CD4-positive, alpha-beta T cell treated with Interleukin-2 at 100 ng/mL for 4 hours (primary cell): ENCODE measurements at regions not wholly inside any gene's neighbourhood (a gene's known extent, or its start where the extent isn't known, plus 50 kb on each side); places are given as distances from the start of the nearest gene placed in this dataset.

Experiments
- DNase-seq: peaks from one replicate; pipeline ENCODE4 v3.0.0-alpha.2; 2020; ENCODE audit warnings: low spot score

DNA sequence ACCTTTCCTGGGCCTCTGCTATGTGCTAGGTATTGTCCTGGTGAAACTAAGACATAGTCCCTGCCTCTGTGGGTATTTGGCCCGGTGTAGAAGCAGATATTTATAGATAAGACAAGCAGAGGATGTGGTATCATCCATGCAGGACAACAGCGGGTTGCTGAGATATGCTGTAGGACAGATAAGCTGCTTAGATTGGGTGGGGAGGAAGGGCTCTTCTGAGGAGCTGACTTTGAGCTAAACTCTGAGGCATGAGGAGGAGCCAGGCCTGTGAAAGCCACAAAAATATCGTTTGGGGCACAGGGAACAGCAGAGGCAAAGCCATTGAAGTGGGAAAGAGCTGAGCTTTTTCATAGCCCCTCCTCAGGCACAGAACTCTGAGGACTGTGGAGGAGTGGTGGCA lies 492.5 kb upstream of the CFAP20DC start:
- no peak for DNase-seq

DNA sequence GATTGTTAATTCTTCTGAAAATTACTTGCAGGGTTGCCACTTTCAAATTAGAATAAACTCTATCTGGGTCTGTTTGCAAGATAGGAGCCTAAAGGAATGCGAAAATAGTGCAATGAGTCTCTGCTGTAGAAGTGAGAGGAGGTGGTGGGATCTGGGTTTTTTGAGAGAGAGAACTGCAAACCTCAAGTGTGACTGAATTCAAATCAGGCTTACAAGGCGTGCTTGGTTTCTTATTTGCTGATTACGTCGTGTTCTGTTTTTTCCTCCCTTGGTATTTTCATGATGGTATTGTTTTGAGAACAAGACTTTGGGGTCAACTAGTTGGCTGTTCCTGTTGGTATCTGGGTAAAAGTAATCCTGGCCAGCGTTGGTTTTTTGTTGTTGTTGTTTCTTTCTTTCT lies 490.9 kb upstream of the CFAP20DC start:
- DNase-seq = no peak

DNA sequence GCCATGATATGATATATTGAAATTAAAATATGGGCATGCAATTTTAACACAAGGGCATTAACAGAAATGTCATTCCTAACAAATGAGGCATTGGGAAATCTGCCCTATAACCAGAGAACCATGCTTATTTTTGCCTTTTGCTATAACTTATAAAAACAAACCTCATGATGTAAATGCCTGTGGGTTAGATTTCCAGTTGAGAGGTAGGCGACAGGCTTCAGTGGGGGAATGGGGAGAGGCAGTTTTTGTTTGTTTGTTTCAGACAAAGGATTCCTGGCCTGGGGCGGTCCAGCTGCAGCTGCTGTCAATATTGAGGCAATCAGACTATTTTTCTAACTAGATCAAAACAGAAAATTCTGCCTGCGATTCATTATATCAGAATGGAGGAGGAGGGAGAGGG lies 490.4 kb upstream of the CFAP20DC start:
- no peak for DNase-seq

DNA sequence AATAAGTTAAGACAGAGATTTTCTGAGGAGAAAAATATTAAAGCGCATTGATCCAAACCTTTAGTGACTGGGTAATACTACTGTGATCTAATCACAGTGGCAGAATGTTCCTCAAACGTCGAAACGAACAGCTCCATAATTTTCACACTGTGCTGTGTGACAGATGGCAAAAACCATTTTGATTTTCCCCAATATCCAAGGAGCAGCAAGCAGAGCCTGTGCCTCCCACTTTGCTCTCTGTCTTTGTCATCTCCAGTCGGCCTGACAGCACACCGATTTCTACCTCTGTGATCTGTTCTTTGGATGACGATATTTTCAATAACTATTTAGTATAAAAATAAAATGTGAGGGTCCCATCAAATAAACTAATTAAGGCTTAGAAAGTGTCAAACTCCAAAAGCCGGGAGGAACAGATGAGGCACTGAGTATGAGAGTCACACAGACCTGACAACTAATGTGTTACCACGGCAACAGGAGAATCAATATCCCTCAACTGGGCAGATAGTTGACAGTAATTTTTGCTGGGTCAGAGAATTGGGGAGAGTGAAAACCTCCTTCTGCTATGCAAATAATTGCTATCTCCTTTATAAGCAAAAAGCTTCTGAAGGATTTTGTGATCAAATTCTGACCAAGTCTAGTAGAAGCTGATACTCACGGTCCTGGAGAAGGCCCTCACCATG lies 489.1 kb upstream of the CFAP20DC start:
- no peak for DNase-seq

DNA sequence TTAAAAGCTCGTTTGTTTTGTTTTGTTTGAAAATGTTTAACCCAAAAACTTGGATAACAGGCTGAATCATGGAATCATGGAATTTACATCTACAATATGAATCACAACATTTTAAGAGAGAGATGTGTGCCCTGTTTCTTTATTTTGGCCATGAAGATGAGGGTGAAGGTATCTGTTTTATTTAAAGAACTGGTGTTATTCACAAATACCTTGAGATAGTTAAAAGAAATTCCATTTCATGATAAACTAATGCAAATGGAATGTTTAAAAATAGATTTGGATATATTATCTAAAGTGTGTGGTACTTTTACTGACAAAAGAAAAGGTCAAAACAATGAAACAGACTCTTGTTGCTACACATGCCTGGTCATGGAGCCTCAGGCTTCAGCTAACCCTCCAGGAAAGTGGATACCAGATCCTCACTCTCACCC lies 486.0 kb upstream of the CFAP20DC start:
- no peak for DNase-seq

DNA sequence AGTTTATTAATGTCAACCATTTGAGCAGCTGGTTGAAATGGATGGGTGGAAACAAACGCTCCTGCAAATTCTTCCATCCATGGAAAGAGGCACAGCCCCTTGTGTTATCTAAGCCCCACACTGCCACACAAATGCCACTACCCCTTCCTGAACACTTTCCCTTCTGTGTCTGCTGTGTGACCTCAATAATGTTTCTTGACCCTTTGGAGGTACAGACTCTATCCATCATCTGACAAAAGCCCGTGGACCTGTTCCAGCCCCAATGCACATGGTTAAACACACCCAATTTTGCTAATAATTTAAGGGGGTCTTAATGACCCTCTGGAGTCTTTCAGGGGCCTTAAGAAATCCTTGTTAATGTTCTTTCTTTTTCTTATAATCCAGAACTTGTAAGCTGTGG lies 482.2 kb upstream of the CFAP20DC start:
- DNase-seq = no peak

DNA sequence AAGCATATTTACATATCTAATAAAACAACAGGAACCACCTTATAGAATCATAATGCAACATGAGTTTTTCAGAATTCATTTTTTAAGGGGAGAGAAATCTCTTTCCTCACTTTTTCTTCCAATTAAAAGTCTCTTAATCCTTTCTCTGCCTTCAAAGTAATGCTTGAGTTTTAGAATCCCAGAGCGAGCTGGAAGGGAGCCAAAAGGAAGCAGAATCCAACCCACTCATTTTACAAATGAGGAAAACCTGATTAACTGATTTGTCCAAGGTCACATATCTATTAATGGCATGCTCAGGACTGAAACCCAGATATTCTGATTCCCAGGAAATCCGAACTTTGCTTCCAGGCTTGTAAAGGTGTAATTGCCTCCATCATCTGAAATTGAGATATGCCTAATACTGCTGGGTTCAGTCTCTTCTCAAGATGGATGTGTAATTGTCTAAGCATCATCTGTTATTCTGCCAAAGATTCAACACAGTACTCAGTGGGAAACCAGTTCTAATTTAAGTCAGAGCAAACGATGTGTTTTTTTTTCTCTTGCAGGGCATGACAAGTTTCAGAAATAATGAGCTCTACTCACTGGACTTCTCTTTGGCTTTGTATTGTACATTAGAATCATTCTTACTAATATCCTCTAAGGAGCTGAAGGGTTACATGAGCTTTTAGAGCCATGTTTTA lies 481.4 kb upstream of the CFAP20DC start:
- no peak for DNase-seq

DNA sequence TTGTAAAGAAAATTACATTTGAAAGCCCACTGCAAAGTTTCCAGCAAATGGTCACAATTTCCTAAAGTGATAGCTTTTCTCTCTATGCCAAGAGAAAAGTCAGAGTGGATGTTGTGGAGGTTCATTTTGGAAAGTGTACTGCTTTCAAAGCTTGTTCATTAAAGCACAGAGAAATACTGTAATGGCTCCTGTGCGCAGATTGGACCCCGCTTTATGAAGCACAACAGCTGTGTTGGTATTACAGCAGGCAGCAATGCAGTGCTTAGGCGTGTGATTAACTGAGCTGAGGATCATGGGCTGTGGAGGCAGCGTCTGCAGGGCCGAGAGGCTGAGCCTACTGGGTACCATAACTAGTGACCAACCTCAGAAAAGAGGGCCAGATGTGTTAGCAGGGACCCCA lies 478.4 kb upstream of the CFAP20DC start:
- no peak for DNase-seq

DNA sequence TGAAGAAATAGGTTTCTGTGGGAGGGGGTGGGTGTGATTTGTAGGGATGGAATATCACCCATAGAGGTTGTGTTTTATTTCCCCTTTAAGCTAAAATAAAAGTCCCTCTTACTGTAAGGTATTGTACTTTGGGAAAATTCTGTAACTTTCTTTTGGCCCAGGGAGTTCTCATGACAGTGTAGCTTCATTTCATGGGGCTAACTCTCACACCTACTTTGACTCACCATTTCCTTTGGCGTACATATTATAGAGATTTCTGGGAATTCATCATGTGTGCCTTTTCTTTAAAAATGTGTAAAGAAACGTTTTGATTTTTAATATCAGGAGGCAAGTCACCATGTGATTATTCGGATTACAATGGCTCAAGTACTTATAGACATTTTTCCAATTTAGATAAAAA lies 477.7 kb upstream of the CFAP20DC start:
- DNase-seq = no peak

DNA sequence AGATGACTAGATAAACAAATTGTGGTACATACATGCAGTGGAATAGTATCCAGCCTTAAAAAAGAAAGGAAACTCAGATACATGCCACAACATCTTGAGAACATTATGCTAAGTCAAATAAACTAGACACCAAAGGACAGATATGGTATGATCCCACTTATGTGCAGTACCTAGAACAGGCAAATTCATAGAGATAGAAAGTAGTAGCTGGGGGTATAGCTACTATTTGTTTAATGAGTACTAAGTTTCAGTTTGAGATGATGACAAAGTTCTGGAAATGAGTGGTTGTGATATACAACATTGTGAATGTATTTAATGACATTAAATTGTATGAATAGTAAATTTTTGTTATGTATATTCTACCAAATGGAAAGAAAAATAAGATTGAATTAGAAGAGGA lies 477.2 kb upstream of the CFAP20DC start:
- no peak for DNase-seq

DNA sequence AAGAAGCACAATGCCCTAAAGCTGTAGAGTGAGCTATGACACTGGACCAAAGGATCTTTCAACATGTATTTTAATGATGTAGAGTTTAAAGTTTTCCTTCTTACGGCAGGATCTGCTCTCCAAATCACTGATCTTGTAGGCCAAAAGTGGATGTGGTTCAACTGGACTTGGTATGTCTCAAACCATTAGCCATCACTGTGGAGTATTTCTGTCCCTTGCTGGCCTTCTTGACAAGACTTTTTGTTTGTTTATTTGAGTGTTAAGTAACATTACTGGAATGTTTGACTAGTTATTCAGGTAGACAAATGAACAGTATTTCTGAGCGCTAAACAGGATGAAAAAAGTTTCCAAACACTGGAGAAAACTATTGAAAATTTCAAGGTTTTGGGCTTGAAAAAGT lies 472.7 kb upstream of the CFAP20DC start:
- no peak for DNase-seq

DNA sequence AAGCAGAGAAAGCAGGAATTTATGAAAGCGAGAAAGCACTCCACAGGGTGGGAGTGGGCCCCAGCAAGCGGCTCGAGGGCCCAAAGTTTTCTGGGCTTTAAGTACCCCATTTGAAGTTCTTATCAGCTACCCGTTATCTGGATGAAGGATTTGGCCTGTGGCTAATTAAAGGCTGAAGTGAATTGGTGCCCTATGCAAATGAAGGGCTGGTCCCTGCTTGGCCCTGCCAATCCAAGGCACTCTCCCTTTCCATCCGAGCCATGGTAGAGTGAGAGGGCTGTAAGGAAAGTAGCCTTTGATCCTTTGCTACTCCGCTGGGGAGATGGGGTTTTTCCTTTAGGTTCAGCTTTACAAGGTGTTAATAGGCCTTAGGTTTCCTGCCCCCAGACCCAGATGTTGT lies 469.3 kb upstream of the CFAP20DC start:
- DNase-seq = no peak

DNA sequence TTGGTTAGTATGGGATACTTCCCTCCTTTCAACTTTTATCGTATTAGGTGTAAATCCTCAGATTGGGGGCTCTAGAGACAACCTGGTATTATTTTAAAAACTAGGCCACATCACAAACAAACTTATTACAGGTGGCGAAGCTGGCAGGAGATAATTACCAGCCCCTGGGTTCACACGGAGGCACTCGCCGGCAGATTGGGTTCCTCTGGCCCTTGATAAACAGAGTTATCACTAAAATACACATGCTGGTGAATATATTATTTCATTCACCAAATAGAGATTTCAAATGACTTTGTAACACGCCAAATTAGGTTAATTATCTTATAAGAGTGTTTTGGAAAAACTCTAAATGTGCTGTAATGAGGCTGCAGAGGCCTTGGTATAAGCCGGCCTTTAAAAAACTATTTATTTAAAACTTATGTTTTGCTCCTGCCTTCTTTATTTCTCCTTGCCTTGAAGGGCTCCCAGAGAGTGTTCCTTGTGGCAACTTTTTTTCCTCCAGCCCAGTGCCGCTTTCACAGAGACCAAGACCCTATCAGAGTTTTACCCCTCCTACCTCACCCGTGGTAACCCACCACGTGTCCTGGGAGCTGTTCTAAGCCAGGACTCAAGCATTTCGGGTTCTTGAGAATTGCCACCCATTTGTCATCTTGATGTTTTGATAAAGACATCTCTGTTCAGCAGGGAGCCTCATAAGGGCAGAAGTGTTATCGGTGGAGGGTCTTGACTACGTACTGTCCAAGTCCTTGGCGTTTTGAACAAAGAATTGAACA lies 468.6 kb upstream of the CFAP20DC start:
- DNase-seq = no peak

DNA sequence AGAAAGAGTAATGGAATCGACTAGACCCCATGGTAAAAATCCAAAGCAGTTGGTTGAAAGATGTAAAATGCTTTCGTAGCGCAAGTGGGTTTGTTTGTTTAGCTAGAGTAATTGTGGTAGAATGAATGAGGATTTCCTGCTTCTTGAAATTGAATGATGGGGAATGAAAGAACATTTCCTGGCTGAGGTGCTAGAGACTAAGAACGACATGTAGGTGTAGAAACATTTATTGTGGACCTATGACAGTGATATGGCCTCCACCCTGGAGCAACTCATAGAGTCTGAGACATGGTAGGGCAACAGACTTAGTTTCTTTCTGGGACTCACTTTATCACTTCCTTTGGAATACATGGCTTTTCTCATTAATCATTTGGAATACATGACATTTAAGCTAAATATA lies 467.6 kb upstream of the CFAP20DC start:
- DNase-seq = no peak

DNA sequence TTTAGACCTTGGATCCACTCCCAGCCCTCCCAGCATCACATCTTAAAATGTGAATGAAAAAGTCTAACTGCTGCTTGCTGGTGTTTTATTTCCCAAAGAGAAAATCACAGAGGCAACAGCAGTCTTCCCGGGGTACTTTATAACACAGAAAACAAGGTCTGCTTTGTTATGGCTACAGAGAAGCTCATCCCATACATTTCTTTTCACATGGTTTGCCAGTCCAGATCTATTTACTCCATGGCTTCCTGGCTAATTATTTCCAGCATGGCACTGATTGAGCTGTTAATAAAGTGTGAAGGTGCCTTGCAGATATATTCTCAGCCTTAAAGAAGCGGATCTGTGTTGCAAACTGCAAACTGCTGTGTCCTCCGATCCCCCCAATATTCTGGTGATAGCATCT lies 466.1 kb upstream of the CFAP20DC start:
- DNase-seq = no peak

DNA sequence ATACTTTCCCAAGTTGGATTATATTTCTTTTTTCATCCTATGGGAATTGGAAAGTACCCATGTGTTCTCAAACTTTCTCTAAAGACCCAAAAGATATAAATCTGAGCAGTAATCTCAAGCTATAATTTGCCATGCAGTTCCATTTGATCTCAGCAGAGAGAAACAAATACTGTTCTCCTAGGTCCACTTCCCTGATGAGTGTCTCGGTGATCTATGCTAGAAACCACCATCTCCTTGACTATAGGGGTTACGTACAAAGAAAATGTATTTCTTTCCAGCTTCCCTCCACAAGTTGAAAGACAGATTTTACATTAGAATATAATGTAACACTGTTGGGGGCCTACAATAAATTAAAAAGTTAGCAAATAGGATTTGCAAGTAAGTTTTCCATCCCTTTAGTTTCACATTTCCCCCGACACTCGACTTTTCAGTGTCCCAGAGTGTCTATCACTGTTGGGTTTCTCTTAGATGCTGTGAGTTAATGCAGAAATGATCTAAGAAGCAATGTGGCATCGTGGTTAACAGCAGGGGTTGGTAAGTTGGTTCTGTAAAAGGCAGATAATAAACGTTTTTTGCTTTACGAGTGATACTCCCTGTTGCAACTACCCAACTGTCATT lies 465.1 kb upstream of the CFAP20DC start:
- no peak for DNase-seq

DNA sequence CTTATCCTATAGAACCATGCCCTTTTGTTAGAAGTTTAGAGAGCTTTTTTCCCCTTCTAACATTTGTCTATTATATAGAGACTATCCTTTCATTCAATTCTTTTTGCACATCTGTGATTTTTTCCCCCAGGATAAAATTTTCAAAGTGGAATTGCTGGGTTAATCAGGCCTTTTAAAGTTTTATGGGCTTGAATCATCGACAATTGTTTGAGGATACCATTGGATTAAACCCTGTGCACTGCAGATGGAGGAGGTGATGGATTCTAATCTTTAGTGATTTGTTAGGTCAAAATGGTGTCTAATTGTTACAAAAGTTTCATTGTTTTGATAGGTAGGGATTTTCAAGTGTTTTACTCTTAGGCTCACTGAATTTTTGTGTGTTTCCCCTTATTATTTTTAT lies 463.7 kb upstream of the CFAP20DC start:
- DNase-seq = no peak

DNA sequence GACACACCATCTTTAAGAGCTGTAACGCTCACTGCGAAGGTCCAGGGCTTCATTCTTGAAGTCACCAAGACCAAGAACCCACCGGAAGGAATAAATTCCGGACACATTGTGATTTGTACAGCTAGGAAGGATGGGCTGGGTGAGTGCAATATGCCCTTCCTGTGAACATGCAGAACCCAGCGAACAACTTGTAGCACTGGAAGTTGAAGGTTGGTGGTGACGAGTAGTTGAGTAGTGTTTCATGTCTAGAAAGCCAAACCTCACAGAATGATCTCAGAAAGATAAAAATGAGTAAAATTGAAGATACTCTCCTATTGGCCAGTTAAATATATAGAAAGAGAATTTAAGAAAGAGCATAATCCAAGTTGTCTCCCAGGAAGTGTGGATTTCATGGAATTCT lies 462.2 kb upstream of the CFAP20DC start:
- DNase-seq = no peak

DNA sequence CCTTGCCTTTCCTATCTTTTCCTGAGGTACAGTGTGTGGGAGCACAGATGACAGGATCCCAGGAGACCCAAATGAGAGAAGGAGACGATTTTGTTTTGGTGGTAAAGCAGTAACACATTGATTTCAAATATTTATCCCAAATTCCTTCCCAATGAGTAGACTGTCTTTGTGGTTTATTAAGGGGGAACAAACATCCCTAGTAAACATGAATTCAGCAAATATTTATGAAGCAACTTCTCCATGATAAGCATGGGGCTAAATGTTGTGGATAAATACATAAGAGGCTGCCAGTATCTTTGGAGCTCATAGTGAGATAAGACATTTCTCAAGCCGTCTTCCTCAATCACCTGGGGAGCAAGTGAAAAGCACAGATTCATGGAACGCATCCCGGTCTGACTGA lies 460.8 kb upstream of the CFAP20DC start:
- no peak for DNase-seq

DNA sequence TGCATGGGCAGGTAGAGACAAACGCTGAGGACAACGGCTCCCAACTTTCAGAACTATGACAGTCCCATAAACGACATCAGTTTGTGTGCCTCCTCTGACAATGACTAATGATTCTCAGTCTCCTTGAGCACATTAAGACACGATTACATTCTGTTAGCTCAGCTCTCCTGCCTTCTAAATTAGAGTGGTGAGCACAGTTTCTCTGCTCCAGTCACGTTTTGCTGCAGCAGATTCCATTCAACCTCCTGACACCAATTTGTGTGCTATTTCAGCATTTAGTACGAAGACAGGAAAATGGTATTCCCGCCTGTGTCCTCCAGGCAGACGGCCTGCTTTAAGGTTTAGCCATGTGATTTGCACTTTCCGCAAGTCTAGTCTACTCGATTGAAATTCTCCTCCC lies 458.4 kb upstream of the CFAP20DC start:
- no peak for DNase-seq

DNA sequence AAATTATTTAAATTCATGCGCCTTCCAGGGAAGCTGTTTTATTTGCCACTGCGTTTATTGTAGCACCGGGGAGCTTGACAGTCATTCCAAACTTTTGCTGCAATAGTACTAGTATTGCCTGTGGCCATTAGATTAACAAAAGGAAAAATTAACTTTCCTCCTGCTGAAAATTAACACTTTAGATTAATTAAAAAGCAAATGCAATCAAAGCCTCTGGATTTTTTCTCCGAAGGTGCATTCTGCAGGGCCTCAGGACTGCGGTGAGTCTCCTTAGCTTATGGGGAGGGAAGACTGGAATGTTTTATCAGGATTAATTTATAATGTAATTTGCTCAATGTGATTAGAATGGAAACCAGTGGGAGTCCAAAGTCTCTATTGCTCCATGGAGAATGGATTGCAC lies 456.4 kb upstream of the CFAP20DC start:
- no peak for DNase-seq

DNA sequence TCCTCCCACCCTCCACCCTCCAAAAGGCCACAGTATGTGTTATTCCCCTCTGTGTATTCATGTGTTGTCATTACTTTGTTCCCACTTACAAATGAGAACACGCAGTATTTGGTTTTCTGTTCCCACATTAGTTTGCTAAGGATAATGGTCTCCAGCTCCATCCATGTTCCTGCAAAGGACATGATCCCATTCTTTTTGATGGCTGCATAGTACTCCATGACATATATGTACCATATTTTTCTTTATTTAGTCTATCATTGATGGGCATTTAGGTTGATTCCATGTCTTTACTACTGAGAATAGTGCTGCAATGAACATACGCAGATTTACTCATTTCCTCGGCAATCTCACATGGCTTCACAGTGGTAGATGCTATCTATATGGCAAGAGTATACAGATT lies 453.6 kb upstream of the CFAP20DC start:
- DNase-seq = no peak

DNA sequence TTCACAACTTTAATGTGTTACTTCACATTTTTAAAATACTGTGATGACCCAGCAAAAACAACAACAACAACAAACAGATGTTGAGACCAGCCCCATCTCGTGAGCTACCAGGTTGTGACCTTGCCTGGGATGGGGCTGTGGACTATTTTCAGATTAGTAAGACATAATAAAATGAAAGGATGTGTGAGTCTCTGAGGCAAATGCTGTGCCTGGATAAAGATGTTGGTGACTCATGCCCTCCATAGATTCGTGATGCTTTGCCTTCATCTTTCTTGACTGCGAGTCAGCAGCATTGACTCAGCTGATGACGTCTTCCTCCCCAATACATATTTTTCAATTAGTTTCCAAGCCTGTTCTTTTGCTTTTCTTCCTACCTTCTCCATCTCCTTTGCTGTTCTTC lies 453.0 kb upstream of the CFAP20DC start:
- DNase-seq = peak; percentile 10
